ENCODE measurements at regions not wholly inside any gene's neighbourhood (a gene's known extent, or its start where the extent isn't known, plus 50 kb on each side); places are given as distances from the start of the nearest gene placed in this dataset.

DNA sequence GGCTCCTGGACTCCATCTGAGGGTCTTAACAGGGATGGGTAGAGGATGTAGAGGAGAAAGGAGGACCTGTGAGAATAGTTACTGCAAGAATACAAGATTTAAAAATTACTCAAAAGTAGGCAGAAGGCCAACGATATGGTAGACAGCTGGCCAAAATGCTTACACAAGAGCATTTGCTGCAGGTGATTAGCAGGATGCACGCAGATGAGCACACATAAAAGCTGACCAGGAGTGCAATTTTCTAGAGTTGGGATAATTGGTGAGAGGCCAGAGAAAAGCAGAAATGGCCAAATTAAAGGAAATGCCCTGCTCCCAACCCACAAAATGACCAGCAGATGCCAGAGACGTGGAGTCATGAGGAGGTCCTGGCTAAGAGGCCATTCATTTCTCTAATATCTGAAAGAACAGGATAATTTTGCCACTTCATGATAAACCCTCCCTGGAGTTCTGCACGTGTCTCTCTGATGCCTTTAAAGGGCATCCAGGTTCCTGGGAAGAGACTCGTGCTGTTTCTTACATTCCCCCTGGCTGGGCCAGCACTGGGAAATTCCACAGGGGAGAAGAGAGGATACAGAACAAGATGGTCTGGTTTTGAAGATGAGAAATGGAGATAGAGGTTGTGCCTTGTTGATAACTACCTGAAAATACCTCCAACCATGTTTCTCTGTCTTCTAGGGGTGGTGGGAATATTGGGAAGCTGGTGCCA, 62.3 kb upstream of the KCNA3 start:
- Mint-ChIP-seq H3K36me3 (ENCODE audit: low read depth) (no peaks in the 10 kb centered on the region), H3K4me3 (no peak overlapping the region), H3K4me1 (ENCODE audit: low read depth) (no peaks in the 10 kb centered on the region), H3K27ac (no peak overlapping the region), H3K9me3 (no peaks in the 10 kb centered on the region), H3K27me3 (ENCODE audit: insufficient read depth) (peaks cover 3% of the 10 kb centered on the region)
- TF ChIP-seq, protein P1, sequence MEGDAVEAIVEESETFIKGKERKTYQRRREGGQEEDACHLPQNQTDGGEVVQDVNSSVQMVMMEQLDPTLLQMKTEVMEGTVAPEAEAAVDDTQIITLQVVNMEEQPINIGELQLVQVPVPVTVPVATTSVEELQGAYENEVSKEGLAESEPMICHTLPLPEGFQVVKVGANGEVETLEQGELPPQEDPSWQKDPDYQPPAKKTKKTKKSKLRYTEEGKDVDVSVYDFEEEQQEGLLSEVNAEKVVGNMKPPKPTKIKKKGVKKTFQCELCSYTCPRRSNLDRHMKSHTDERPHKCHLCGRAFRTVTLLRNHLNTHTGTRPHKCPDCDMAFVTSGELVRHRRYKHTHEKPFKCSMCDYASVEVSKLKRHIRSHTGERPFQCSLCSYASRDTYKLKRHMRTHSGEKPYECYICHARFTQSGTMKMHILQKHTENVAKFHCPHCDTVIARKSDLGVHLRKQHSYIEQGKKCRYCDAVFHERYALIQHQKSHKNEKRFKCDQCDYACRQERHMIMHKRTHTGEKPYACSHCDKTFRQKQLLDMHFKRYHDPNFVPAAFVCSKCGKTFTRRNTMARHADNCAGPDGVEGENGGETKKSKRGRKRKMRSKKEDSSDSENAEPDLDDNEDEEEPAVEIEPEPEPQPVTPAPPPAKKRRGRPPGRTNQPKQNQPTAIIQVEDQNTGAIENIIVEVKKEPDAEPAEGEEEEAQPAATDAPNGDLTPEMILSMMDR (IDR thresholded peaks at IDR 0.05), result no peak
- DNase-seq, result no peak

DNA sequence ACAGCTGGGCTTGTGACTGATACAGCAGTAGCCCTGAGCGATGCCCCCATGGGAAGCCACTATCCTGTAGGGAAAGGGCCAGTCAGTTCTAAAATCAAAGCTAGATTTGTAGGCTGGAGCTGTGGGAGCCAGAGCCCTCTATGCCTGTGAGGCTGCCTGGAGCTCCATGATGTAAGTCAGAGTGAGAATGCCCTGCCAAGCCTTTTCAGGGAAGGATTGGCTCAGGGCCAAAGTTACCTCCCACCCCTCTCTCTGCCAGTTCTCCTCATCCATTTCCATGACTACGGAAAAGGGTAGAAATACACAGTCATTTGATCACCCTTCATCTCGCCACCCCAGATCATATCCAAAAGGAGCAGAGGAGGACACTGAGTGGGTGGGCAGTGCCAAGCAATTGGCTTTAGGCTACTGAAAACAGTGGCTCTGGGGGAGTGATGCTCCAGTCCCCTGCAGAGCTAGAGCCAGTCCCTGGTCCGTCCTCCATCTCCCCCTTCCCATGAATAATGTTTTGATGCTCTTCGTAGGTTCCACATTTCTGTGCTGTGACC, 59.5 kb upstream of the KCNA3 start:
- H3K4me1 Mint-ChIP-seq (ENCODE audit: low read depth), result no peaks in the 10 kb centered on the region
- no peak for DNase-seq
- TF ChIP-seq, protein P1 (IDR thresholded peaks at IDR 0.05), result no peak
- no peaks in the 10 kb centered on the region for H3K36me3 Mint-ChIP-seq (ENCODE audit: low read depth)
- H3K27ac Mint-ChIP-seq, result no peak overlapping the region
- no peak overlapping the region for H3K4me3 Mint-ChIP-seq
- H3K27me3 Mint-ChIP-seq (ENCODE audit: insufficient read depth), result peaks cover 4% of the 10 kb centered on the region
- H3K9me3 Mint-ChIP-seq, result no peaks in the 10 kb centered on the region

DNA sequence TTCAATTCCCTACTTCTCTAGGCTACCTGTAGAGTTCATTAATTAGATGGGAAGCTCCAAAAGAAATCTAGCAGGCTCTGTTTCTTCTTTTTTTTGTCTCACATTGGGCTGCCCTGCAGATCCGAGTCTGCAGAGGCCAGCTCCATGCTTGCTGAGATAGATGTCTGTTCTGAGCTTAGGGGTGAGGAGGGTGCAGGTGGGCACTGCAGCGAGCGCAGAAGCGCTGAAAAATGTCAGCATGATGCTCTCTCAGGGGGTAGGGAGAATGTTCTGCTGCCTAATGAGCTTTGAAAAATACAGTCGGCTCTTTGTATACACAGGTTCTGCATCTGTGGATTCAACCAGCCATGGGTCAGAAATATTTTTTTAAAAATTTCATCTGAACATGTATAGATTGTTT, 56.8 kb upstream of the KCNA3 start:
- Mint-ChIP-seq H3K36me3 (ENCODE audit: low read depth) (no peaks in the 10 kb centered on the region), H3K27me3 (ENCODE audit: insufficient read depth) (peaks cover 4% of the 10 kb centered on the region), H3K4me1 (ENCODE audit: low read depth) (no peaks in the 10 kb centered on the region), H3K9me3 (no peaks in the 10 kb centered on the region), H3K4me3 (no peak overlapping the region), H3K27ac (no peak overlapping the region)
- TF ChIP-seq, protein P1 (IDR thresholded peaks at IDR 0.05), result no peak
- no peak for DNase-seq

DNA sequence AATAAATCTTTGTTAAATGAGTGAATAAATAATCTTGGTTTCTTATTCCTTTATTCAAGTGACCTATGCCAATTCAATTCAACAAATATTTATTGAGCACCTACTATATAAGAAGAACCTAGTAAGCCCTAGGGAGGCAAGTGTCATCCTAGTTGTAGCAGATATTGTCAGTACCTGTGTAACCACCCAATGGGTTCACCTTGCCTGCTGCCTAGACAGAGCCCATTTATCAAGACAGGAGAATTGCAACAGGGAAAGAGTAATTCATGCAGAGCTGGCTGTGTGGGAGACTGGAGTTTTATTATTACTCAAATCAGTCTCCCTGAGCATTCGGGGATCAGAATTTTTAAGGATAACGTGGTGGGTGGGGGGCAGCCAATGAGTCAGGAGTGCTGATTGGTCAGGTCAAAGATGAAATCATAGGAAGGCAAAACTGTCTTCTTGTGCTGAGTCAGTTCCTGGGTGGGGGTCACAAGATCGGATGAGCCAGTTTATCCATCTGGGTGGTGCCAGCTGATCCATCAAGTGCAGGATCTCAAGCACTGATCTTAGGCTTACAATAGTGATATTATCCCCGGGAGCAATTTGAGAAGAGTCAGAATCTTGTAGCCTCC, 53.8 kb upstream of the KCNA3 start:
- H3K36me3 Mint-ChIP-seq (ENCODE audit: low read depth), result no peaks in the 10 kb centered on the region
- no peak overlapping the region for H3K27ac Mint-ChIP-seq
- DNase-seq, result no peak
- no peaks in the 10 kb centered on the region for H3K4me1 Mint-ChIP-seq (ENCODE audit: low read depth)
- H3K4me3 Mint-ChIP-seq, result no peak overlapping the region
- TF ChIP-seq, protein P1 (IDR thresholded peaks at IDR 0.05), result no peak
- peaks cover 1% of the 10 kb centered on the region; the same call in 1 of the 2 replicates for H3K27me3 Mint-ChIP-seq (ENCODE audit: insufficient read depth)
- H3K9me3 Mint-ChIP-seq, result no peaks in the 10 kb centered on the region

DNA sequence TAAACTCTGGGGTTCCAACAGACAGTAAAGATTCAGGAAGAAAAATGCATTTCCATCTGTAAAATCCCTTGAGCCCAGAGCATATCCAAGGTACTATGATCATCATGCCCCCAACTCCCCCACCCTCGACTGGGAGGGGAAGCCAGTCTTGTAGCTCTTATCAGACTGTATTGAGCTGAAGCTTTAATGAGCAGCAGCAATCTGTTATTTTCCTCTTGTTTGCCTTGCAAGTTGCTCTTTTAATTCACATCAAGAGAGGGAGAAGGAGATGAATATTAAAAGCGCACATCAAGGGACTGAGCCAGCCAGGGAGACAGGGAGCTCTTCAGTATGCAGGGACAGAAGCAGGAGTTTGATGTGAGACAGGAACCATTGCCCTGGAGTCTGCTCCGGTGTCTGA, 52.5 kb upstream of the KCNA3 start:
- Mint-ChIP-seq H3K36me3 (ENCODE audit: low read depth) (no peaks in the 10 kb centered on the region), H3K9me3 (no peaks in the 10 kb centered on the region), H3K4me3 (no peak overlapping the region), H3K27ac (no peak overlapping the region), H3K4me1 (ENCODE audit: low read depth) (no peaks in the 10 kb centered on the region), H3K27me3 (ENCODE audit: insufficient read depth) (peaks cover 1% of the 10 kb centered on the region; the same call in 1 of the 2 replicates)
- no peak for DNase-seq
- TF ChIP-seq, protein P1 (IDR thresholded peaks at IDR 0.05), result no peak
